Astrocyte (in vitro differentiated cells and primary cell): ENCODE measurements at regions not wholly inside any gene's neighbourhood (a gene's known extent, or its start where the extent isn't known, plus 50 kb on each side); places are given as distances from the start of the nearest gene placed in this dataset.

Source experiments
- EZH2 ChIP-seq: IDR thresholded peaks from 2 replicates; pipeline ENCODE4 v1.6.1; 2012; ENCODE audit warnings: mild to moderate bottlenecking, low read length, inconsistent platforms; ENCODE audit not compliant: insufficient read depth
- TF ChIP-seq, protein P1 (sequence below): IDR thresholded peaks from 2 replicates; pipeline ENCODE4 v1.5.1; 2011; ENCODE audit warnings: low read depth, mild to moderate bottlenecking, inconsistent platforms, low read length, moderate library complexity; ENCODE audit not compliant: insufficient read depth

- TF ChIP-seq, protein P1, sequence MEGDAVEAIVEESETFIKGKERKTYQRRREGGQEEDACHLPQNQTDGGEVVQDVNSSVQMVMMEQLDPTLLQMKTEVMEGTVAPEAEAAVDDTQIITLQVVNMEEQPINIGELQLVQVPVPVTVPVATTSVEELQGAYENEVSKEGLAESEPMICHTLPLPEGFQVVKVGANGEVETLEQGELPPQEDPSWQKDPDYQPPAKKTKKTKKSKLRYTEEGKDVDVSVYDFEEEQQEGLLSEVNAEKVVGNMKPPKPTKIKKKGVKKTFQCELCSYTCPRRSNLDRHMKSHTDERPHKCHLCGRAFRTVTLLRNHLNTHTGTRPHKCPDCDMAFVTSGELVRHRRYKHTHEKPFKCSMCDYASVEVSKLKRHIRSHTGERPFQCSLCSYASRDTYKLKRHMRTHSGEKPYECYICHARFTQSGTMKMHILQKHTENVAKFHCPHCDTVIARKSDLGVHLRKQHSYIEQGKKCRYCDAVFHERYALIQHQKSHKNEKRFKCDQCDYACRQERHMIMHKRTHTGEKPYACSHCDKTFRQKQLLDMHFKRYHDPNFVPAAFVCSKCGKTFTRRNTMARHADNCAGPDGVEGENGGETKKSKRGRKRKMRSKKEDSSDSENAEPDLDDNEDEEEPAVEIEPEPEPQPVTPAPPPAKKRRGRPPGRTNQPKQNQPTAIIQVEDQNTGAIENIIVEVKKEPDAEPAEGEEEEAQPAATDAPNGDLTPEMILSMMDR = no peak
- TF ChIP-seq EZH2 = no peak
Observed at GRCh38 chr10:2094171-2094570, 356.8 kb upstream of the ADARB2 start.
